Stimulated activated CD4-positive, alpha-beta T cell treated with anti-CD3 and anti-CD28 coated beads, Interleukin-4, amount 100 ng/mL, for 24 hours (primary cell): ENCODE measurements at regions not wholly inside any gene's neighbourhood (a gene's known extent, or its start where the extent isn't known, plus 50 kb on each side); places are given as distances from the start of the nearest gene placed in this dataset.

Source experiments
- DNase-seq: peaks from one replicate; pipeline ENCODE4 v3.0.0-alpha.2; 2020

DNA sequence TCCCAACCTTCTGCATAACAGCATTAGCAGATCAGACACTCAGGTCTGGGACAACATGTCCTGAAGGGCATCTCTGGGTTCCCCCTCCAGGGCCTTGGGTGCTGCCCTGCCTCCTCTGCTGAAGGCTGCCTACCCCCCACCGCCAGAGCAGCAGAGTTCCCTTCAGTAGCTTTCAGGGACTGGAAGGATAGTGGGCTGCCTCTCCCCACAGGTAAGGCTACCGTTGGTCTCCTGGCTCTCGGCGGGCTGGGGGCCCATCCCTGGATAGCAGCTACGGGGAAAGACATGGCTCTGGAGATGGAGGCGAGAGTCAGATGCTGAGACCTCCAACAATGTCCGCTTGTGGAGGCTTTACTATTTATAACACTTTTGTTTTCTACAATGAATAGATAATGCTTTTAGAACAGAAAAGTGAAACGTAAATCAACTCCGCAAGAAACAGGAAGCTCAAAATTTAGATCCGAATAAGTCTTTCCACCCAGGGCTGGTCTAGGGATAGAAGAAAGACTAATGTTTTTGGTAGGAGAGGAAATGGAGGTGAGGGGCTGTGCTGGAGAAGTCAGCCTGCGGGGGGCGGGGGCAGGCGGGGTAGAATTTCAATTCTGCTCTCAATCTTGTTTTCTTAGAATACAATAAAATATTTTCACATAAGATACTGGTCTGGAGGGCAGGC is 58.4 kb downstream of the ARL4C start:
- DNase-seq: no peak

- DNase-seq: no peak
Measured at GRCh38 chr2:234437642-234438304, 59.1 kb downstream of the ARL4C start.

GRCh38 chr2:234436482-234436837 is 60.4 kb downstream of the ARL4C start:
- DNase-seq: no peak

DNA sequence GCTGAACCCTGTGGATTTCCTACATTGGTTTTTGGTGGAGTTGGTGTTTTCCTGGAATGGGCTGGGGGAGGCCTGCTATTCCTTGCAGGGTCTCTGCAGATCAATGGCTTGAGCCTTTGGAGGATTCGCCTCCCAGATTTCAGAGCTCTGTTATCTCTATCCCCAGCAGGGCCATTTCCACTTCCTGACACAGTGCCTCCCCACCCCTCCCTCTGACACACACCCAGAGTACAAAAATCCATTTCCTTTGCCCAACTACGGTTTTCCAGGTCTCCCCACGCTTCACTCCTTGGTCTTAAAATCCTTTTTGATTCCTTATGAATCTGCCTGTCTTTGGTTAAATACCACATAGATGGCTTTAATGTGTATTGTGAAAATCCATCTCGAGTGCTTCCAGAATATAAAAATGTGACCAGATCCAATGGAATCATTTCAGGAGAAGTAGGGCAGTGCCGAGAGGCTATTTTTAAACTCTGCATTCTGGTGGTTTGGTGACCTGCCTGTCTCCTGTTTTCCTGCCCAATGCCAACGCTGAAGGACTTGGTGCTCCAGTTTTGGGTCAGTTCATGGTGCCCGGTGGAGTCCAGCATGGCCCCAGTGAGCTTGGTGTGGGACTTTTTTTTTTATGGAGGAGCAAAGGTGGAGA is 60.9 kb downstream of the ARL4C start:
- no peak for DNase-seq

- DNase-seq: no peak
Measured at GRCh38 chr2:234433201-234433600, 63.7 kb downstream of the ARL4C start.

DNA sequence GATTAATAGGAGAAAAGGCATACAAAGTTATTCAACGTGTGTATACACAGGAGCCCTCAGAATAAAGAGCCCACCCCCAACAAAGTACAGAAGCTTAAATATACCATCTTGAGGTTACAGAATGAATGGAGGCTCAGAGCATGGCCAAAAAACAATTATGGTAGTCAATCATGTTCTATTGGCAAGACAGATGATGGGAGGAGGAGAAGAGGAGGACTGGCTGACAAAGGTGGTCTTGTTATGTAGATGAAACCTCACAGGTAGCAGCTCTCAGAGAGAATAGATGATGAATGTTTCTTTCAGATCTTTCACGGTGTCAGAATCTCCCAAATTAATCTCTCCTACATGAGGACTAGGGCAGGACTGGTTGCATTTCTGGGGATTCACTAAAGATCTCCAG is 66.0 kb downstream of the ARL4C start:
- DNase-seq: no peak

DNA sequence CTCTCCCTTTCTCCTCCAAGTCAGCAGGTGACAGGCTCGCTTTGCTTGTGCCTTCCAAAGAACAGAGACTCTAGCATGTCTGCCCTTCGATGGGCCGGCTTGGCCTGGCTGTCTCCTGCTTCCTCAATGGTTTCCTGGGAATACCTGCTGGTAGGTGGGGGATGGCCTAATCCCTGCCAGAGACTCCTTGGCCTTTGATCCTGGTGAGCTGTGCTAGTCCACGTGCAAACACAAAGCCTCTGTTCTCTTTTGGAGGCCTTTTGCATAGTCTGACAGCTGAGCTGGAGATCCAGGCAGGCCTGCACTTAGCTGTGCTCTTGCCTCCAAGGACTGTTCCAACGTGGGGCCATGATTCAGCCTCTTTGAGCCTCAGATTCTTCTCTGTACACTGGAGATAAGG is 67.6 kb downstream of the ARL4C start:
- no peak for DNase-seq

DNA sequence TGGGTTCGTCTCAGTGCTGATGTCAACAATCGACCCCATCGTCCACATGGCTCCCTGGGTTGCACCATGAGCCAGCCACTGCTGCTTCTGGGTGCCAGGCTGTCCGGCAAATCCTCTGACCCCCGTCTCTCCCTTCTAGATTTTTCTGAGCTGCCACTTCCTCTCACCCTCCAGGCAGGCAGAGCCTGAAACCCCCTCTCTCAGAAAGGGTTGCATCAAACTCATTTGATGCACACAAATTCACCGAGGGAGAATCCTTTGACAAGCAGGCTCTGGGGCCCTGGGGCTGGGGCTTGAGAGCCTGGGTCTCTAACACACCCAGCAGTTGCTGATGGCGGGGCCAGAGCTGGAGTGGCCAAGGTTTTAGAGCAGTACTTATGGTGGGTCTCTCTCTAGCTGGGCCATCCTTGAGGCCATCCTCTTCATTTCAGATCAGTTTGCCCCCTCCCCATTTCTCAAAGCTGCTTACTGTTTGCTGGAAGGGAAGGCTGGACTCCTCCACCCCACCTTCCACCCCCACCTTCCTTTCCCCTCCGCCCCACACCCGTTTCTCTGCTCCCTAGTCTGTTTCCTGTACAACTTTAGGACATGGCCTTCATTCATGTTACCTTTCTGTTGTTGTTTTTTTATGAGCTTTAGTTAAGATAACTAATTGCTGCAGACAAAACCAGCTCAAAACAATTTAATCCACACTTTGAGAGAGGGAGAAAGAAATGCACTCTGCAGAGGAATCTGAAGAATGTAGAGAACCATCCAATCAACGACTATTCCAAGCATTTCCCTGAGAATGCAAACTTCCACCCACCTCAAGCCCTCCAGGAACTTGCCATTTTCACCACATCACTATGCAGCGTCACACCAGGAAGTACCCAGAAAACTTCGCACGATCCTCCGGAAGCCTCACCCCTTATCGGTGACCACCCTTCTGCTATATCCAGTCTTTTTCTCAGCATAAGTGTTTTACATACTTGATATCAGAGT is 69.5 kb downstream of the ARL4C start:
- DNase-seq: no peak

- no peak for DNase-seq
Measured at GRCh38 chr2:234426616-234427015, 70.3 kb downstream of the ARL4C start.

DNA sequence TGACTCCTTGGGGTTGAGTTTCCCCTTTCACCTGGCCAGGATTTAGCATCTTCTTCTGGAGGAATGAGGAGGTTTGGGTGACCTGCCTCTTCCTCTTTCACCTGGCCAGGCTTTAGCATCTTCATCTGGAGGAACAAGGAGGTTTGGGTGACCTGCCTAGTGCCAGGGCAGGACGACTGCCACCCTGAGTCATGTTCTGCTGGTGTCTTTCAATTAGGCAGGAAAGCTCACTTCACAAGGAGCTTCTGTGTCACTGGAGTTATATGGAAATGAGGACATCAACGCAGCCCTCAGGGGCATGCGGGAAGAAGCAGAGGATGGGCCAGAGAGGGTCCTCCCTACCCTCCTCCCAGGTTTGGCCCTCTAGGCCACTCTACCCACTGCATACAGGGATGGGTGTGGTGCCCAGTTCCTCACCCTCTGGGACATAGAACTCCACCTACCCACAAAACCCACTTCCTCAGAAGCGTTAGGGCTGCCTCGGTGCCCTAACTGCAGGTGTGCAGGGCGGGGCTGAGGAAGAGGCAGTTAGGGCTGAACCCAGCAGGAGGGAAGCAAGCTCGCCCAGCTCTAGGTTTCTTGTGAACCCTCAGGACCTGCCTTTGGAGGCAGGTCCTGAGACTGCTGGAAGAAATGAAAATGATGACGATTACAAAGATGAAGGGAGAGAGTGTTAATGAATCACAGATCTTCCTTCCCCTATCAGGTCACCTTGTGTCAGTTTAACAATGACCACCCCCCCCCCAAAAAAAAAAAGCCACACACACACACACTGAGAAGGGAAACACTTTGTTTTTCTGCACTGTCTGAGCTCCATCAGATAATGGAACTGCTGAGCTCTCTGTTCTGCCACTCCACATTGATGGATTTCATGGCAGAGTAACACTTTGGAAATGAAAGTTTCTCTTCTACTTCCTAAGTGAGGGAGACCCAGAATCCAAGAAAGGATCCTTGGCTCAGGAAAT is 71.0 kb downstream of the ARL4C start:
- DNase-seq: peak; percentile 51

- DNase-seq: no peak
Measured at GRCh38 chr2:234423884-234424283, 73.0 kb downstream of the ARL4C start.

GRCh38 chr2:234422981-234423431 is 73.9 kb downstream of the ARL4C start:
- peak; percentile 54 for DNase-seq

DNA sequence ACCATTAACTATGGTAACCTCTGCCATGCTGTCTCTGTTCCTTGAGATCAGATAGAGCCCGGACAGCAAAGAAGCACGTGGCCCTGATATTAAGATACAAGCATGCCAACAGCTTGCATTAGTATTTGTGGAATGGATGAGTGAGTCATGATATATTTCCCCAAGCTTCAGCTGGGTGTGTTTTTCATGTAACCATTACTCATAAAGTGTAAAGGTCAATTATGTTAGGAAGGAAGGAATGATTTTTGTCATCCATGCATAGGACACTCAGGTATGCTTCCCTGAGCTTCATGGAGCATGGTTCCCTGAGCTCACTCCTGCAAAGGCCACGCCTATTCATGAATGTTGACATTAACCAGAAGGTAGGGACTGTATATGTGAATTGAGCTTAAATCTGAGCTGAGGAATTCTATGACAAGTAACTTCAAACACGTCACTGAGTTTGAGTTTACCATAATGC is 74.6 kb downstream of the ARL4C start:
- no peak for DNase-seq

DNA sequence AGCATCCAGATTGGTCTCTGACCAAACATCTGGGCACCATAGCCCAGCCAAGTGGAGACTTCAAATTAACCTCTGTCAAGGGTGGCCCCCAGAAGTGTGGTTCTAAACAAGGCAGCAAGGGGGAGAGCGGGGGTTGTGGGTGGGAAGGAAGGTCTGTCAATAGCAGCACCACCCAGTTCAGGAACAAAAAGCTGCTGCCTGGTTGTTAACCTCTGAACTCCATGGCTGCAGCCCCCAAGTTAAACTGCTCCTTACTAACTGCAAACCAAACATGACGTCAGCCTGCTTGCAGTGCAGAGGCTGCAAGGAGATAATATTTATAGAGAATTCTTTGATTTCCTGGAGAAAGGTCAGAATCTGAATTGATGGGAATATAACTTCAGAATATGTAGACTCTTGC is 76.5 kb downstream of the ARL4C start:
- no peak for DNase-seq

DNA sequence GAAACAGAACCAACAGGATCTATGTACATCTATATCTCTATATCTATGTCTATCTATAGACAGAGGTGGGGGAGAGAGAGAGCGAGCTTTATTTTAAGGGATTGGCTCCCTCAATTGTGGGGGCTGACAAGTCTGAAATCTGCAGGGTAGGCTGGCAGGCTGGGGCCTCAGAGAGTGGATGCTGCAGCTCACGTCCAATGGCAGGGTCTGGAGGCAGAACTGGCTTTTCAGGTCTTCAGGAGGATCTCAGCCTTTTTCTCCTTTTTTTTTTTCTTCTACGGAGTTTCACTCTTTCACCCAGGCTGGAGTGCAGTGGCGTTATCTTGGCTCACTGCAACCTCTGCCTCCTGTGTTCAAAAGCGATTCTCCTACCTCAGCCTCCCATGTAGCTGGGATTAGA is 77.2 kb downstream of the ARL4C start:
- DNase-seq: no peak

DNA sequence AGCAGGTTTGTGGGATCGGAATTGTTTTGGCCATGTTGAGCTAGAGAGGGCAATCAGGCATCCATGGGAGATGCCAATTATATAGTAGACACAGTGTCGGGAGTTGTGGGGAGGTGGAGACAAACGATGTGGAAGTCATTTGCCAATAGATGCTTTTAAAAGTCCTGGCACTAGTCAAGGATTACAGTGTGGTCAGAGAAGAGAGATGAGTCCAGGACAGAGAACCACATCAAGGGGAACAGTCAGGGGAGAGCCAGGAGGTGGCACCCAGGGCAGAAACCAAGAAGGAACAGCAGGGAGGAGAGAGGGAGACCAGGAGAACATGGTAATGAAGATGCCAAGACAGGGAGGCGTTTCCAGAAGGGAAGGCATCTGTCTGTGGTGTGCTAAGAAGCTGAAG is 81.2 kb downstream of the ARL4C start:
- no peak for DNase-seq

DNA sequence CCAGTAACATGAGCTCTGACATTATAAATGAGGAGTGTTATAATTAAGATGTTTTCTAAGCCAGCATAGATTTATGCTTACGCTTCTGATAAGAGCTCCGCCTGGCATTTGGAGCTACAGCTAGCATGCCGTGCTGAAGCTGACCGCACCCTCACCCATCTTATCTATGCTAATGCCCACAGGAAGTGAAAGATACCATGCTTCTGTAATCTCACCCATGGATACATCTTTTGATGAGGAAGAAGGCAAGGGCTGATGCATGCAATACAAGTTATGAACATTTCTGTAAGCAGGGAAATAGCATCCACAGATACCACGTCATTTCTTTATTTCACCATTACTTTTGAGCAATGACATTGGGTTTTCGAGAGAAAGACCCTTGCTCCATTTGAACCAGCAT is 82.3 kb downstream of the ARL4C start:
- DNase-seq: no peak

GRCh38 chr2:234412726-234413125 is 84.2 kb downstream of the ARL4C start:
- DNase-seq: no peak

GRCh38 chr2:234411793-234412192 is 85.1 kb downstream of the ARL4C start:
- DNase-seq: no peak

DNA sequence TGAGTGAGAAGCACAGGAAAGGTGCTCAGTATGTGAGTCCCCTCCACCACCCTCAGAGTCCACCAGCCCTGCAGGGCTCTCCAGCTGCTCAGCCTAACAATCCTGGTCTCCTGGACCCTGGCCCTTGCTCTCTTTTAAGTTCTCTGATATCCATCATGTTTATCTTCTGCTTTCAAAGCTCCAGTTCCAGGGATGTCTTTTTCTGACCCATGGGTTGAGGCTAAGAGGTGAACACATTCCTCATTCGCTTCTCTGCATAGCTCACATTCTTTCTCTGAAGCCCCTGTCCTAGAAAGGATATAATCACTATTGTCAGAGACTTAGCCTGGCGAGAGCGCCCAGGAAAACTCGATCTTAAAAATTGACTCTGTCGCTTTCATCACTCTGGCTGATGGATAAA is 86.4 kb downstream of the ARL4C start:
- no peak for DNase-seq

- DNase-seq: no peak
Measured at GRCh38 chr2:234409590-234409989, 87.3 kb downstream of the ARL4C start.

- DNase-seq: no peak
Measured at GRCh38 chr2:234406085-234406484, 90.8 kb downstream of the ARL4C start.
